SK-N-SH (cell line): ENCODE measurements at regions not wholly inside any gene's neighbourhood (a gene's known extent, or its start where the extent isn't known, plus 50 kb on each side); places are given as distances from the start of the nearest gene placed in this dataset.
"Not testable (repeated sequence)": the region's sequence is repeated elsewhere in the genome, so short reads cannot be mapped to it uniquely, and the experiment has no call there.

Experiments used
- CTCF ChIA-PET: fragments of 300-600, 350-600 bp; formaldehyde crosslinking; extraction: SDS; loops from one replicate; lab custom pipeline; 2021; lab: Yijun Ruan, JAX
- POLR2A ChIA-PET: fragments of 350-600 bp; sonication (Branson Sonifier 250); formaldehyde crosslinking; extraction: SDS; loops from one replicate; lab custom pipeline; 2020; ENCODE audit warnings: antibody characterized with exemption, inconsistent platforms; lab: Yijun Ruan, JAX
- DNase-seq: peaks from one replicate; pipeline ENCODE4 v3.0.0; 2012
- H2AFZ ChIP-seq: fragments of 200-600 bp; sonication (generic); 2 replicates; pipeline ENCODE4 v1.8.1; 2016; ENCODE audit warnings: antibody characterized with exemption, mild to moderate bottlenecking, low read depth
- H3F3A ChIP-seq: fragments of 200-600 bp; sonication (generic); replicated peaks from 2 replicates; pipeline ENCODE3; 2016; ENCODE audit warnings: antibody characterized with exemption, mild to moderate bottlenecking; ENCODE audit not compliant: insufficient read depth
- H3K27ac ChIP-seq, 2 experiments: fragments of 200-500 bp in 1 of 2; fragments of 200-600 bp in 1 of 2; sonication (Bioruptor generic) in 1 of 2; sonication (generic), shearing (Covaris generic) in 1 of 2; 2 replicates each; pipeline versions ENCODE4 v1.5.1 to v1.6.1; 2014 to 2016; ENCODE audit warnings: low read depth in 2 of 2, inconsistent platforms in 1 of 2, low read length in 1 of 2, mild to moderate bottlenecking in 1 of 2, mixed read lengths in 1 of 2
- H3K27me3 ChIP-seq: fragments of 200-600 bp; sonication (generic), shearing (Covaris generic); 2 replicates; pipeline ENCODE4 v1.6.1; 2016; ENCODE audit warnings: mixed run types; ENCODE audit not compliant: insufficient read depth
- H3K36me3 ChIP-seq, 2 experiments: fragments of 200-500 bp in 1 of 2; fragments of 200-600 bp in 1 of 2; sonication (Bioruptor generic) in 1 of 2; sonication (generic) in 1 of 2; replicated peaks in 1 of 2; 2 replicates each; pipeline versions ENCODE3 to v1.5.1; 2014 to 2016; ENCODE audit warnings: low read length in 1 of 2, mild to moderate bottlenecking in 1 of 2; ENCODE audit not compliant: insufficient read depth in 2 of 2, control insufficient read depth in 1 of 2
- H3K4me1 ChIP-seq, 2 experiments: fragments of 200-500 bp in 1 of 2; fragments of 200-600 bp in 1 of 2; sonication (Bioruptor generic) in 1 of 2; sonication (generic), shearing (Covaris generic) in 1 of 2; 2 replicates each; pipeline versions ENCODE4 v1.5.1 to v1.6.1; 2014 to 2016; ENCODE audit warnings: low read depth in 1 of 2, low read length in 1 of 2, mixed run types in 1 of 2; ENCODE audit not compliant: insufficient read depth in 2 of 2, control insufficient read depth in 1 of 2
- H3K4me2 ChIP-seq: fragments of 200-600 bp; sonication (generic), shearing (Covaris generic); 2 replicates; pipeline ENCODE4 v1.6.1; 2017; ENCODE audit warnings: mixed run types
- H3K4me3 ChIP-seq, 2 experiments: fragments of 200-500 bp in 1 of 2; fragments of 200-600 bp in 1 of 2; sonication (Bioruptor generic) in 1 of 2; sonication (generic), shearing (Covaris generic) in 1 of 2; 2 replicates each; pipeline versions ENCODE4 v1.5.1 to v1.8.1; 2014 to 2016; ENCODE audit warnings: low read depth in 2 of 2, inconsistent platforms in 1 of 2, low read length in 1 of 2, mild to moderate bottlenecking in 1 of 2, mixed read lengths in 1 of 2, moderate library complexity in 1 of 2
- H3K79me2 ChIP-seq: fragments of 200-600 bp; sonication (generic); 2 replicates; pipeline ENCODE4 v1.8.1; 2017; ENCODE audit warnings: mild to moderate bottlenecking; ENCODE audit not compliant: insufficient read depth
- H3K9ac ChIP-seq: fragments of 200-600 bp; sonication (generic); 2 replicates; pipeline ENCODE4 v1.6.1; 2017; ENCODE audit warnings: mixed run types
- H3K9me2 ChIP-seq: fragments of 200-600 bp; sonication (generic); 2 replicates; pipeline ENCODE4 v1.6.1; 2017; ENCODE audit warnings: mixed run types
- H3K9me3 ChIP-seq: fragments of 200-600 bp; sonication (generic); 2 replicates; pipeline ENCODE4 v1.6.1; 2017; ENCODE audit warnings: mixed run types, mild to moderate bottlenecking, moderate library complexity
- H4K20me1 ChIP-seq: fragments of 200-600 bp; sonication (generic); 2 replicates; pipeline ENCODE4 v1.6.1; 2017; ENCODE audit warnings: mild to moderate bottlenecking, mixed run types; ENCODE audit not compliant: insufficient read depth
- CTCF ChIP-seq: fragments of 200-600 bp; sonication (generic); IDR thresholded peaks from 2 replicates; pipeline ENCODE4 v1.6.1; 2017; ENCODE audit warnings: antibody characterized with exemption, mild to moderate bottlenecking, moderate library complexity
- ELF1 ChIP-seq: IDR thresholded peaks from 2 replicates; pipeline ENCODE4 v1.4.0; 2012
- EP300 ChIP-seq, 2 experiments: IDR thresholded peaks; 2 replicates each; pipeline versions ENCODE4 v1.4.0 to v1.6.1; 2012; ENCODE audit warnings: borderline replicate concordance in 1 of 2, low read depth in 1 of 2, low read length in 1 of 2
- FOSL2 ChIP-seq: IDR thresholded peaks from 2 replicates; pipeline ENCODE4 v1.4.0; 2012; ENCODE audit warnings: low read depth, mild to moderate bottlenecking, moderate library complexity, borderline replicate concordance
- FOXJ3 ChIP-seq: sonication (generic); formaldehyde crosslinking; IDR thresholded peaks from 2 replicates; pipeline ENCODE4 v1.5.1; 2020; ENCODE audit warnings: mild to moderate bottlenecking, missing genetic modification reagents
- GABPA ChIP-seq: IDR thresholded peaks from 2 replicates; pipeline ENCODE4 v1.4.0; 2012; ENCODE audit warnings: low read depth, mild to moderate bottlenecking
- GATA2 ChIP-seq: sonication (generic); formaldehyde crosslinking; IDR thresholded peaks from 2 replicates; pipeline ENCODE4 v1.5.0; 2020; ENCODE audit warnings: mild to moderate bottlenecking, missing genetic modification reagents
- MAX ChIP-seq: IDR thresholded peaks from 2 replicates; pipeline ENCODE4 v1.4.0; 2012; ENCODE audit warnings: low read depth
- MEF2A ChIP-seq: IDR thresholded peaks from 2 replicates; pipeline ENCODE4 v1.4.0; 2012; ENCODE audit warnings: low read depth, borderline replicate concordance
- NFIC ChIP-seq: IDR thresholded peaks from 2 replicates; pipeline ENCODE4 v1.4.0; 2012; ENCODE audit warnings: borderline replicate concordance
- NRF1 ChIP-seq: IDR thresholded peaks from 2 replicates; pipeline ENCODE4 v1.6.1; 2012; ENCODE audit warnings: low read depth, mild to moderate bottlenecking, low read length
- RCOR1 ChIP-seq: fragments of 150-350 bp; IDR thresholded peaks from 2 replicates; pipeline ENCODE4 v1.6.1; 2017; ENCODE audit warnings: antibody characterized with exemption, low read length
- REST ChIP-seq: IDR thresholded peaks from 2 replicates; pipeline ENCODE4 v1.6.1; 2012; ENCODE audit warnings: mild to moderate bottlenecking, low read depth, low read length, moderate library complexity
- RXRA ChIP-seq: IDR thresholded peaks from 2 replicates; pipeline ENCODE4 v1.4.0; 2012; ENCODE audit warnings: low read depth, mild to moderate bottlenecking, borderline replicate concordance
- TCF12 ChIP-seq: IDR thresholded peaks from 2 replicates; pipeline ENCODE4 v1.4.0; 2012
- TEAD4 ChIP-seq: IDR thresholded peaks from 2 replicates; pipeline ENCODE4 v1.4.0; 2012; ENCODE audit warnings: mild to moderate bottlenecking, borderline replicate concordance; ENCODE audit not compliant: insufficient read depth
- YY1 ChIP-seq: IDR thresholded peaks from 2 replicates; pipeline ENCODE4 v1.4.0; 2012; ENCODE audit warnings: low read depth, mild to moderate bottlenecking
- WGBS: methylation state at CpG from one replicate; pipeline ENCODE4 v1.1.6; 2017; ENCODE audit warnings: low lambda C conversion rate; 5-methylcytosine and 5-hydroxymethylcytosine counted together

GRCh38 chr7:153698046-153698445, 354.2 kb upstream of the DPP6 start (continued):
- TF ChIP-seq REST, result no peak
- no peak for TF ChIP-seq EP300 (IDR thresholded peaks at IDR 0.05; ENCODE audit: borderline replicate concordance in 1 of 2, low read depth in 1 of 2, low read length in 1 of 2)
- TF ChIP-seq FOXJ3, result no peak

GRCh38 chr7:153701678-153702077, 350.5 kb upstream of the DPP6 start:
- H3K4me2 ChIP-seq, result no peak overlapping the region

GRCh38 chr7:153723892-153724291, 328.3 kb upstream of the DPP6 start:
- 7% methylated on average over 2 of the region's 2 CpGs for WGBS
- DNase-seq, H3K27ac ChIP-seq, CTCF ChIA-PET, H3K27me3 ChIP-seq, H3K9ac ChIP-seq, H3K36me3 ChIP-seq, H3K4me2 ChIP-seq, H3K79me2 ChIP-seq, H3K9me2 ChIP-seq, H2AFZ ChIP-seq, H3K4me3 ChIP-seq, H3K9me3 ChIP-seq, H4K20me1 ChIP-seq, POLR2A ChIA-PET, H3K4me1 ChIP-seq, H3F3A ChIP-seq: not testable (repeated sequence)

More at GRCh38 chr7:153701678-153702077, 350.5 kb upstream of the DPP6 start:
- H3K4me3 ChIP-seq, result no peak overlapping the region
- no peak overlapping the region for H2AFZ ChIP-seq
- DNase-seq, result no peak
- H3K79me2 ChIP-seq, result no peaks in the 10 kb centered on the region
- no peaks in the 10 kb centered on the region for H3K36me3 ChIP-seq
- no peaks in the 10 kb centered on the region for H3F3A ChIP-seq
- peaks cover 5% of the 10 kb centered on the region; the same call in 1 of the 2 replicates for H3K9me3 ChIP-seq
- H3K9me2 ChIP-seq, result no peaks in the 10 kb centered on the region
- no peaks in the 10 kb centered on the region for H3K27me3 ChIP-seq
- TF ChIP-seq FOSL2 (no peak), YY1 (no peak), RXRA (no peak), MAX (no peak), NFIC (no peak), CTCF (no peak), TEAD4 (no peak), TCF12 (no peak), NRF1 (no peak), RCOR1 (no peak), GABPA (no peak), GATA2 (CRISPR knock-in tag) (no peak), MEF2A (no peak), ELF1 (no peak)
- ChIA-PET POLR2A (no interaction called here), CTCF (no interaction called here)
- H4K20me1 ChIP-seq, result no peaks in the 10 kb centered on the region
- H3K9ac ChIP-seq, result no peak overlapping the region
- no peaks in the 10 kb centered on the region for H3K4me1 ChIP-seq
- H3K27ac ChIP-seq, result no peak overlapping the region

- H3K9me3 ChIP-seq, H3F3A ChIP-seq, H3K4me3 ChIP-seq, H3K9ac ChIP-seq, H3K4me2 ChIP-seq, H3K79me2 ChIP-seq, DNase-seq, H3K4me1 ChIP-seq, H4K20me1 ChIP-seq, H3K27ac ChIP-seq, CTCF ChIA-PET, H3K27me3 ChIP-seq, POLR2A ChIA-PET, H2AFZ ChIP-seq, H3K36me3 ChIP-seq, H3K9me2 ChIP-seq: not testable (repeated sequence)
- 4% methylated on average over 5 of the region's 7 CpGs for WGBS
These were observed 320.7 kb upstream of the DPP6 start for GRCh38 chr7:153731504-153731903.
